ENCODE measurements at regions not wholly inside any gene's neighbourhood (a gene's known extent, or its start where the extent isn't known, plus 50 kb on each side); places are given as distances from the start of the nearest gene placed in this dataset.

GRCh38 chr2:67669168-67669567, 272.0 kb downstream of the ETAA1 start:
- Histone ChIP-seq H3K27me3 (ENCODE audit: control insufficient read depth, insufficient read depth, low read length) (no peaks in the 10 kb centered on the region), H3K4me1 (ENCODE audit: control insufficient read depth, insufficient read depth, low read length) (no peaks in the 10 kb centered on the region), H3K27ac (ENCODE audit: low read length) (no peak overlapping the region), H3K36me3 (ENCODE audit: control insufficient read depth, insufficient read depth, low read length) (no peaks in the 10 kb centered on the region), H3K4me3 (ENCODE audit: low read length) (no peak overlapping the region), H3K9me3 (ENCODE audit: control insufficient read depth, insufficient read depth, low read length) (no peaks in the 10 kb centered on the region)
- ATAC-seq (no peak), DNase-seq (no peak)
- no peaks in the 10 kb centered on the region for H3K9me3 Mint-ChIP-seq
- no peak overlapping the region for H3K27ac Mint-ChIP-seq
- peaks cover 0 to under 1% of the 10 kb centered on the region in 2 donors for H3K27me3 Mint-ChIP-seq (ENCODE audit: low read depth in 2 of 2)
- no peak overlapping the region for H3K4me3 Mint-ChIP-seq
- no peak for TF ChIP-seq CTCF (IDR thresholded peaks at IDR 0.05)
- H3K36me3 Mint-ChIP-seq, result no peaks in the 10 kb centered on the region
- H3K4me1 Mint-ChIP-seq, result no peaks in the 10 kb centered on the region
- intact Hi-C loops (cut with micrococcal nuclease), result no loop called here
- WGBS (ENCODE audit: insufficient coverage), result 88% methylated on average over 3 of the region's 3 CpGs

- TF ChIP-seq CTCF (IDR thresholded peaks at IDR 0.05), result no peak
- Mint-ChIP-seq H3K4me1 (no peaks in the 10 kb centered on the region), H3K9me3 (no peaks in the 10 kb centered on the region), H3K4me3 (no peak overlapping the region), H3K36me3 (no peaks in the 10 kb centered on the region), H3K27me3 (ENCODE audit: low read depth in 2 of 2) (no peaks in the 10 kb centered on the region), H3K27ac (no peak overlapping the region)
- intact Hi-C loops (cut with micrococcal nuclease), result no loop called here
- Histone ChIP-seq H3K36me3 (ENCODE audit: control insufficient read depth, insufficient read depth, low read length) (no peaks in the 10 kb centered on the region), H3K27me3 (ENCODE audit: control insufficient read depth, insufficient read depth, low read length) (no peaks in the 10 kb centered on the region), H3K9me3 (ENCODE audit: control insufficient read depth, insufficient read depth, low read length) (no peaks in the 10 kb centered on the region), H3K4me3 (ENCODE audit: low read length) (no peak overlapping the region), H3K4me1 (ENCODE audit: control insufficient read depth, insufficient read depth, low read length) (no peaks in the 10 kb centered on the region), H3K27ac (ENCODE audit: low read length) (no peak overlapping the region)
- no peak for ATAC-seq
- 59% methylated on average over 5 of the region's 5 CpGs for WGBS (ENCODE audit: insufficient coverage)
- no peak for DNase-seq
Measured at GRCh38 chr2:67669766-67670165, 272.6 kb downstream of the ETAA1 start.

- no peaks in the 10 kb centered on the region for H3K9me3 ChIP-seq (ENCODE audit: control insufficient read depth, insufficient read depth, low read length)
- H3K36me3 ChIP-seq (ENCODE audit: control insufficient read depth, insufficient read depth, low read length), result no peaks in the 10 kb centered on the region
- H3K27me3 Mint-ChIP-seq (ENCODE audit: low read depth in 2 of 2), result no peaks in the 10 kb centered on the region
- H3K4me3 ChIP-seq (ENCODE audit: low read length), result no peak overlapping the region
- no peak overlapping the region for H3K27ac Mint-ChIP-seq
- no peak for DNase-seq
- H3K27ac ChIP-seq (ENCODE audit: low read length), result no peak overlapping the region
- no peak for TF ChIP-seq CTCF (IDR thresholded peaks at IDR 0.05)
- 87% methylated on average over 6 of the region's 6 CpGs for WGBS (ENCODE audit: insufficient coverage)
- H3K36me3 Mint-ChIP-seq, result no peaks in the 10 kb centered on the region
- no peak overlapping the region for H3K4me3 Mint-ChIP-seq
- H3K4me1 ChIP-seq (ENCODE audit: control insufficient read depth, insufficient read depth, low read length), result no peaks in the 10 kb centered on the region
- no peak for ATAC-seq
- no peaks in the 10 kb centered on the region for H3K9me3 Mint-ChIP-seq
- intact Hi-C loops (cut with micrococcal nuclease), result no loop called here
- no peaks in the 10 kb centered on the region for H3K4me1 Mint-ChIP-seq
- no peaks in the 10 kb centered on the region for H3K27me3 ChIP-seq (ENCODE audit: control insufficient read depth, insufficient read depth, low read length)
Measured at GRCh38 chr2:67670747-67671183, 273.6 kb downstream of the ETAA1 start.

Data from natural killer cell (primary cell).